Activated T-cell treated with anti-CD3 and anti-CD28 coated beads, Interleukin-2, amount 50 U/mL, for 4 hours (primary cell): ENCODE measurements at regions not wholly inside any gene's neighbourhood (a gene's known extent, or its start where the extent isn't known, plus 50 kb on each side); places are given as distances from the start of the nearest gene placed in this dataset.

Experiments
- ATAC-seq, 2 donors: fragments of 200-7000 bp; cut with Tn5 transposase; one replicate each; pipeline ENCODE4 v1.10.0; 2021
- DNase-seq: peaks from one replicate; pipeline ENCODE4 v3.0.0-alpha.2; 2020
- H3K27me3 Mint-ChIP-seq: one replicate; pipeline ENCODE4 v1.8.0; 2021; ENCODE audit warnings: low read depth, mixed read lengths
- H3K36me3 Mint-ChIP-seq: one replicate; pipeline ENCODE4 v1.8.0; 2022; ENCODE audit warnings: mixed read lengths; ENCODE audit not compliant: insufficient read depth
- H3K4me1 Mint-ChIP-seq: one replicate; pipeline ENCODE4 v1.8.0; 2021; ENCODE audit warnings: low read depth, mixed read lengths
- H3K4me3 Mint-ChIP-seq: one replicate; pipeline ENCODE4 v1.8.0; 2021; ENCODE audit warnings: mild to moderate bottlenecking, moderate library complexity, mixed read lengths
- H3K9me3 Mint-ChIP-seq: one replicate; pipeline ENCODE4 v1.8.0; 2021; ENCODE audit warnings: mixed read lengths

GRCh38 chr4:165709516-165709915, 163.5 kb upstream of the TLL1 start:
- H3K36me3 Mint-ChIP-seq, result no peaks in the 10 kb centered on the region

DNA sequence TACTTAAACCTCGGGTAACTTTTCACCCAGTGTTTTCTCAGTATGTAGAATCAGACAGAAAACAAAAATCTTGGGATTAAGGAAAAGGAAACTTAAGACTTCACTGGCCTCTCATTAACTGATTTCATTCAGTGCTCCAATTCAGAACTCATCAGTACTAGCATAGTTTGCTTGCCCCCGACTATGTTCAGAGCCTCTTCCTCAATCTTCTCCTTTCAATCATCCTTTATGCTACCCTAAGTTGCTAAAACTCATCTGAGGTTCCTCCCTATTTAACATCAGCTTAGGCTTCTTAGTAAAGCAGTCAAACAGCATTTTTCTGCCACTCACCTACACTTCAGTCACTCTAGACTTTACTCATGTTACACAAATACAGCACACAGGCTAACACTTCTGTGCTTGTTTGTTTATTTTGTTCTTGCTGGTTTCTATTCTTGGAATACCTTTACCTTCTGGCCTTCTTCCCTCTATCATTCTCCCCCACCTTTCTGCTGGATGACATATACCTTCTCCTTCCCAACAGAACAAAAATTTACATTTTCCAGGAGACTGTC, 163.0 kb upstream of the TLL1 start:
- Mint-ChIP-seq H3K4me3 (no peak overlapping the region), H3K4me1 (no peaks in the 10 kb centered on the region), H3K36me3 (no peaks in the 10 kb centered on the region), H3K9me3 (peaks cover 5% of the 10 kb centered on the region), H3K27me3 (no peaks in the 10 kb centered on the region)
- DNase-seq (no peak), ATAC-seq (no peak)

More at GRCh38 chr4:165709516-165709915, 163.5 kb upstream of the TLL1 start:
- no peak for ATAC-seq
- H3K27me3 Mint-ChIP-seq, result no peaks in the 10 kb centered on the region
- H3K4me1 Mint-ChIP-seq, result no peaks in the 10 kb centered on the region
- DNase-seq, result no peak
- peaks cover 5% of the 10 kb centered on the region for H3K9me3 Mint-ChIP-seq
- no peak overlapping the region for H3K4me3 Mint-ChIP-seq

DNA sequence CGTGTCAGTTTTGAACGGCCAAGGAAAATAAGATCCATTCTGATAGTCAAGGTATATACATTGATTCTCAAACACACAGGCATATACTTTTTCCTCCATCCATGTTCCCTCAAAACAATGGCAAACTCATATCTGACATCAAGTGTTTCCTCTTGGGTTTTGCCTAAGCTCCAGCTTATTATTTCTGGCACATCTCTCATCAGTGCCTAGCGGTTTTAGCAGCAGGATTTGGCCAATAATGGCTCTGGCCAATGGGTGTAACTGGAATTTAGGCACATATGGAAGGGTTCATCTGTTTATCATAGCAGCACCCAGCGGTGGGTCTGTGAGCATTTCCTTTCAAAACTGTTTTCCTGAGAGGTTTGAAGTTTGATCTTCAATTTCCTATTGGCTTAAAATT, 161.6 kb upstream of the TLL1 start:
- no peak for ATAC-seq
- H3K9me3 Mint-ChIP-seq, result no peaks in the 10 kb centered on the region
- no peak overlapping the region for H3K4me3 Mint-ChIP-seq
- no peaks in the 10 kb centered on the region for H3K36me3 Mint-ChIP-seq
- no peaks in the 10 kb centered on the region for H3K27me3 Mint-ChIP-seq
- no peaks in the 10 kb centered on the region for H3K4me1 Mint-ChIP-seq
- DNase-seq, result no peak

GRCh38 chr4:165711912-165712311, 161.1 kb upstream of the TLL1 start:
- Mint-ChIP-seq H3K4me1 (no peaks in the 10 kb centered on the region), H3K27me3 (no peaks in the 10 kb centered on the region)
- ATAC-seq, result no peak

GRCh38 chr4:165714650-165715049, 158.4 kb upstream of the TLL1 start:
- ATAC-seq (no peak), DNase-seq (no peak)
- no peaks in the 10 kb centered on the region for H3K4me1 Mint-ChIP-seq
- H3K9me3 Mint-ChIP-seq, result no peaks in the 10 kb centered on the region
- no peak overlapping the region for H3K4me3 Mint-ChIP-seq
- H3K27me3 Mint-ChIP-seq, result no peaks in the 10 kb centered on the region
- H3K36me3 Mint-ChIP-seq, result no peaks in the 10 kb centered on the region

More at GRCh38 chr4:165711912-165712311, 161.1 kb upstream of the TLL1 start:
- Mint-ChIP-seq H3K36me3 (no peaks in the 10 kb centered on the region), H3K4me3 (no peak overlapping the region), H3K9me3 (no peaks in the 10 kb centered on the region)
- no peak for DNase-seq

DNA sequence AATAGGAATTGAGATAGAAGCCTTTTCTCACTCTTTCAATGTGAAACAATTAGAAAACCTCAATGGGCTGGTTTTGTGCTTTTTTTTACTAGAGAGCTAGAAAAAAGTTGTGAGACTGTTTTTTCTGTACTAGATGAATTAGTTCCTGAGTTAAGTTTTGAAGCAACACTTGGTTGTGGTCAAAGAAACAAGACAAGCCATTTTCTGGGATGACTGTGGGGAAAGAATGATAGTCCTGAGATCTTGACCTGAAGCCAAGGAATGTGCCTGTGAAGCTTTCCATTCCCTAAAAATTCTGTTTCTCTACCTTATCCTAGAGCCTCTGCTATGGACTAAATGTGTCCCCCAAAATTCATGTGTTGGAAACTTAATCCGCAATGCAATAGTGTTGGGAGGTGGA, 157.8 kb upstream of the TLL1 start:
- no peak for ATAC-seq
- H3K4me1 Mint-ChIP-seq, result no peaks in the 10 kb centered on the region

GRCh38 chr4:165715989-165716388, 157.0 kb upstream of the TLL1 start:
- Mint-ChIP-seq H3K27me3 (no peaks in the 10 kb centered on the region), H3K9me3 (no peaks in the 10 kb centered on the region), H3K4me1 (no peaks in the 10 kb centered on the region), H3K4me3 (no peak overlapping the region), H3K36me3 (no peaks in the 10 kb centered on the region)
- ATAC-seq, result no peak
- no peak for DNase-seq

More for the DNA sequence above, 157.8 kb upstream of the TLL1 start:
- Mint-ChIP-seq H3K4me3 (no peak overlapping the region), H3K36me3 (no peaks in the 10 kb centered on the region), H3K27me3 (no peaks in the 10 kb centered on the region), H3K9me3 (no peaks in the 10 kb centered on the region)
- no peak for DNase-seq

DNA sequence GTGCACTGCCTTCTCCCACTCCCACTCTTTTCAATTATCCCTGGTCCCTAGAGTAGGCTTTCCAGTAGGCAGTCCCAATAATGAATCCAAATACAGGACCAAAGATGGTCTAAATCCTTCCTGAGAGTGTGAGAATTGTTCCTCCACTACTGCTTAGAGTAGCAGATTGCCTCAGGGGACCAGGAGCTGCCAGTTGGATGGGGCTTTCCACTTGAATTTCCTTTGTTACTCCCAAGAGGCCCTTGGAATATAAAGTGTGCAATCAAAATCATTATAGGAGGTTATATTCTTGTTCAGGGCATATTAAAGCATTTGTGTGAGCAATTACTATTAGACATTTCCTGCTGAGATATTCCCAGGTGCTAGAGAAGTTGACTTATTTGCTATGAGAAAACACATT, 156.6 kb upstream of the TLL1 start:
- no peaks in the 10 kb centered on the region for H3K27me3 Mint-ChIP-seq
- DNase-seq (no peak), ATAC-seq (no peak)
- H3K36me3 Mint-ChIP-seq, result no peaks in the 10 kb centered on the region
- no peak overlapping the region for H3K4me3 Mint-ChIP-seq
- no peaks in the 10 kb centered on the region for H3K4me1 Mint-ChIP-seq
- no peaks in the 10 kb centered on the region for H3K9me3 Mint-ChIP-seq

- ATAC-seq, result no peak
- no peaks in the 10 kb centered on the region for H3K9me3 Mint-ChIP-seq
- peaks cover 4% of the 10 kb centered on the region for H3K27me3 Mint-ChIP-seq
- no peaks in the 10 kb centered on the region for H3K36me3 Mint-ChIP-seq
- H3K4me1 Mint-ChIP-seq, result no peaks in the 10 kb centered on the region
- no peak for DNase-seq
- H3K4me3 Mint-ChIP-seq, result no peak overlapping the region
These were observed 154.4 kb upstream of the TLL1 start for GRCh38 chr4:165718660-165719059.

DNA sequence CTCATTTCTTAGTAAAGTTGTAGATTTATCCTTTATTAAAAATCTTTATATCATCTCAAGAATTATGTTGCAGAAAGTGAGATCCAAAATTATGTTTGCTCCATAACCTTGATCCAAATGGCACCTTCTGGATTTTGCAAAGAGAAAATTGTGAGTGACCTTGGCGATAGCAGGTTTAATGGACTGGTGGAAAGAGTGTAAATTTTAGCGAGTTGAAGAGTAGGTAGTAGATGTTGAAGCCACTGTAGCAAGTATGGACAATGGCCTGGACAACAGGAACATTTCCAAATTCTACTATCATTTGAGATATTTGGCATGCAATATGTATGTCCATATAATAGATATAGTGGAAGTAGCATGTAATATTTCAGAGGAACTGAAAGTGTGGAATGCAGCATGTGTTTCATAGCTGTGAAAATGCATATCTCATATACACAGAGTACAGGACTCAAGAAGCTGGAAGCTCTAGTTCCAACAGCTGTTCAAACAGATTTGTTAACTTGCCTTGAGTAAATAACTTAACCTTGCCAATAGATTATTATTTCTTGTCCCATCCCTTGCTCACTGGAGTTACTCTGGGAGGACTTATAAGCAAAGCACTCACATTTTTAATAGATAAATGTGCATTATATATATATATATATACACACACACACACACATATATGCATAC, 152.5 kb upstream of the TLL1 start:
- no peak overlapping the region for H3K4me3 Mint-ChIP-seq
- ATAC-seq (no peak), DNase-seq (no peak)
- H3K36me3 Mint-ChIP-seq, result no peaks in the 10 kb centered on the region
- H3K4me1 Mint-ChIP-seq, result no peaks in the 10 kb centered on the region
- H3K27me3 Mint-ChIP-seq, result peaks cover 4% of the 10 kb centered on the region
- H3K9me3 Mint-ChIP-seq, result no peaks in the 10 kb centered on the region

GRCh38 chr4:165721815-165722214, 151.2 kb upstream of the TLL1 start:
- H3K9me3 Mint-ChIP-seq, result no peaks in the 10 kb centered on the region
- peaks cover 4% of the 10 kb centered on the region for H3K27me3 Mint-ChIP-seq
- ATAC-seq, result no peak
- H3K4me1 Mint-ChIP-seq, result no peaks in the 10 kb centered on the region
- H3K4me3 Mint-ChIP-seq, result no peak overlapping the region
- no peaks in the 10 kb centered on the region for H3K36me3 Mint-ChIP-seq
- no peak for DNase-seq

DNA sequence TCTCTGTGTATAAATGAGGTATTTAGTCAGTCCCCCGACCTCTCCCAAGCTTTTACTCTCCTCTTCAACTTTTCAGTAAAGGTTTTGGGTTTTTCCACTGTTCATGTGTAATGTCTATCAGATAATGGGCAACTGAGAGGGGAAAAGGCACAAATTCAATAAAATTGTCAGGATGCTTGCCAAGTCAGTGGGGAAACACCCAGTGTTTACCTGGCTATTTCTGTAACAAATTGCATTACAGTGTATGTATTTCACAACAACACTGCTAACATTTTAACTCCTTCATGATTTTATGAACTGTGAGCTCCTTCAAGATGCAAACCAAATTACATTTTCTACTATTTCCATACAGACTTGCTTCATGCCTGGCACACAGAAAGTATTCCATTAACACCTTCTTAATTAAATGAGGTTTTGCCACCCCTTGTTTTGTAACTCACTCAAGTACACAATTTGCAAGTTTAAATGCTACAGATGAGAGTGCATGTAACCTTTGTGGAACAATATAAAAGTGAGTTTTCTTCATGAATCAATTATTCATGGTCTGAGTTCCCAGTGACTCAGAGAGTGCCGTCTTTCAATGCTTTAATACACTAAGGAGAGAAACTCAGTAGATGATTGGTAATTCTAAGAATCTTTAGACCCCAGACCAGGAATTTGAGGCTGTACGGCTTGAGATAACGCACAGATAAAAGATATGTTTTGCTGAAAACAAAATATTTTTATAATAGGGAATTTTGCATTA, 149.8 kb upstream of the TLL1 start:
- no peak for ATAC-seq
- Mint-ChIP-seq H3K9me3 (no peaks in the 10 kb centered on the region), H3K27me3 (peaks cover 4% of the 10 kb centered on the region), H3K4me3 (no peak overlapping the region), H3K4me1 (no peaks in the 10 kb centered on the region), H3K36me3 (no peaks in the 10 kb centered on the region)
- DNase-seq, result no peak

DNA sequence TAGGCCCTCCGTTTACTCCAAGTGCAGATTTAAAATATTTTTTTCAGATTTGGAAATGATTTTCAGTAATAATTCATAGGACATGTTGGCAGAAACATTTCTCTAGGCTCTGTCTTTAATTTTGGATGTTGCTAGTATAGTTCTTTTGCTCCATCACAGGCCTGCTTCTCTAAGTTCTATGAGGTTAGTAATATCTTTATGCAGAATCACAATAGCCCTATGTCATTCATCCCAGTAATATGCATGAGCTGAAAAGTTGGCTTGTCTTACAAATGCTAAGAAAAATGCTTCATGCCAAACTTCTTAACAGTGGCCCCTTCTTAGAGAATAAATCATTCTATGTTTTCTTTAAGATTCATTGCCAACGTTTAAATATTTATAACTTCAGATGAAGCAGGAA, 148.3 kb upstream of the TLL1 start:
- H3K36me3 Mint-ChIP-seq, result no peaks in the 10 kb centered on the region
- ATAC-seq (no peak), DNase-seq (no peak)
- H3K4me3 Mint-ChIP-seq, result no peak overlapping the region
- H3K27me3 Mint-ChIP-seq, result peaks cover 4% of the 10 kb centered on the region
- no peaks in the 10 kb centered on the region for H3K9me3 Mint-ChIP-seq
- no peaks in the 10 kb centered on the region for H3K4me1 Mint-ChIP-seq

GRCh38 chr4:165725352-165725751, 147.7 kb upstream of the TLL1 start:
- peaks cover 4% of the 10 kb centered on the region for H3K27me3 Mint-ChIP-seq
- H3K4me3 Mint-ChIP-seq, result no peak overlapping the region
- DNase-seq, result no peak
- no peak for ATAC-seq
- H3K36me3 Mint-ChIP-seq, result no peaks in the 10 kb centered on the region
- H3K9me3 Mint-ChIP-seq, result no peaks in the 10 kb centered on the region
- H3K4me1 Mint-ChIP-seq, result no peaks in the 10 kb centered on the region

- no peaks in the 10 kb centered on the region for H3K9me3 Mint-ChIP-seq
These were observed 146.2 kb upstream of the TLL1 start for GRCh38 chr4:165726831-165727230.

More at GRCh38 chr4:165726831-165727230, 146.2 kb upstream of the TLL1 start:
- Mint-ChIP-seq H3K4me1 (no peaks in the 10 kb centered on the region), H3K4me3 (no peak overlapping the region), H3K27me3 (peaks cover 4% of the 10 kb centered on the region), H3K36me3 (no peaks in the 10 kb centered on the region)
- ATAC-seq (no peak), DNase-seq (no peak)
